ENCODE measurements at regions not wholly inside any gene's neighbourhood (a gene's known extent, or its start where the extent isn't known, plus 50 kb on each side); places are given as distances from the start of the nearest gene placed in this dataset.

DNA sequence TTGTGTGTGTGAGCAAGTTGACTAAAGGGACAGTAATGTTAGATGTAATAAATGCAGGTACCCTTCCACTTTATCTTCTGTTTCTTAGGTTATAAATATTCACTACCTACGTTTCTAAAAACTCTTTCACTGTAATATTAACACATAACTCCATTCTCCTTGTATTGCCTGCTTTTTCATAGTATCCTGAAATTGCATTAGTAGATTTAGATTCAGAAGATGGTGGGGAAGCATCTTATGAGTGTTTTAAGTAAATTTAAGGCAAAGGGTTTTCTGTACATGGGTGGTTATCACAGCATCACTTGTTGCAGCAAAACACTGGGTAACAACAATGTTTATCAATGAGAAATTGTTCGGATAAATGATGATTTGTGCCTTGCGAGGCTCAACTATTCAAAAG is 115.2 kb upstream of the VPREB1 start:
- intact Hi-C loops (cut with DNase I) = no loop called here
- Histone ChIP-seq H3K4me1 (no peaks in the 10 kb centered on the region), H3K27ac (no peak overlapping the region), H3K36me3 (no peaks in the 10 kb centered on the region), H3K27me3 (no peaks in the 10 kb centered on the region), H3K4me3 (no peak overlapping the region), H3K9me3 (no peaks in the 10 kb centered on the region)
- TF ChIP-seq, protein P1, sequence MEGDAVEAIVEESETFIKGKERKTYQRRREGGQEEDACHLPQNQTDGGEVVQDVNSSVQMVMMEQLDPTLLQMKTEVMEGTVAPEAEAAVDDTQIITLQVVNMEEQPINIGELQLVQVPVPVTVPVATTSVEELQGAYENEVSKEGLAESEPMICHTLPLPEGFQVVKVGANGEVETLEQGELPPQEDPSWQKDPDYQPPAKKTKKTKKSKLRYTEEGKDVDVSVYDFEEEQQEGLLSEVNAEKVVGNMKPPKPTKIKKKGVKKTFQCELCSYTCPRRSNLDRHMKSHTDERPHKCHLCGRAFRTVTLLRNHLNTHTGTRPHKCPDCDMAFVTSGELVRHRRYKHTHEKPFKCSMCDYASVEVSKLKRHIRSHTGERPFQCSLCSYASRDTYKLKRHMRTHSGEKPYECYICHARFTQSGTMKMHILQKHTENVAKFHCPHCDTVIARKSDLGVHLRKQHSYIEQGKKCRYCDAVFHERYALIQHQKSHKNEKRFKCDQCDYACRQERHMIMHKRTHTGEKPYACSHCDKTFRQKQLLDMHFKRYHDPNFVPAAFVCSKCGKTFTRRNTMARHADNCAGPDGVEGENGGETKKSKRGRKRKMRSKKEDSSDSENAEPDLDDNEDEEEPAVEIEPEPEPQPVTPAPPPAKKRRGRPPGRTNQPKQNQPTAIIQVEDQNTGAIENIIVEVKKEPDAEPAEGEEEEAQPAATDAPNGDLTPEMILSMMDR (IDR thresholded peaks at IDR 0.05) = no peak
- TF ChIP-seq POLR2A (IDR thresholded peaks at IDR 0.05) (no peak), POLR2AphosphoS5 (IDR thresholded peaks at IDR 0.05; ENCODE audit: insufficient read depth in 1 of 2, low read depth in 1 of 2) (no peak)
- DNase-seq (ENCODE audit: extremely low spot score in 2 of 2) = no peak

DNA sequence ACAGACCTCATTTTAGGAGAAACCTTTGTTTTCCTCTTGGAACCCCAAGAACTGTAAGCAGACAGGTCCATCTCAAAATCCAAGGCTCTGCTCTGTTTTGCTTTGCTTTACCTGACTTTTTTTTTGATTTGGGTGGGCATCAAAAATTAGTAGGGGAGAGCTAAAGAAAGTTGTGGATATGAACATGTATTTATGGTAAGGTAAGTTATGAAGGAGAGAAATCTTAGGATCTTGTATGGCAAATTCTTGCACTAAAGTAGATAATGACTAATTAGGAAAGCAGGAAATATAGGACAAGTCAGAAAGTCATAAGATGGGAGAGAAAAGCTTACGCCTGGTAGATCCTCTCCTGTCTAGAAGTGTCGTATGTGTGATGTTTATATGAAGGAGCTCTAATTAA is 116.1 kb upstream of the VPREB1 start:
- intact Hi-C loops (cut with DNase I) = no loop called here
- Histone ChIP-seq H3K27ac (no peak overlapping the region), H3K4me1 (no peaks in the 10 kb centered on the region), H3K9me3 (no peaks in the 10 kb centered on the region), H3K36me3 (no peaks in the 10 kb centered on the region), H3K27me3 (no peaks in the 10 kb centered on the region), H3K4me3 (no peak overlapping the region)
- TF ChIP-seq POLR2A (IDR thresholded peaks at IDR 0.05) = no peak
- no peak for TF ChIP-seq POLR2AphosphoS5 (IDR thresholded peaks at IDR 0.05; ENCODE audit: insufficient read depth in 1 of 2, low read depth in 1 of 2)
- TF ChIP-seq, protein P1 (IDR thresholded peaks at IDR 0.05) = no peak
- no peak for DNase-seq (ENCODE audit: extremely low spot score in 2 of 2)

DNA sequence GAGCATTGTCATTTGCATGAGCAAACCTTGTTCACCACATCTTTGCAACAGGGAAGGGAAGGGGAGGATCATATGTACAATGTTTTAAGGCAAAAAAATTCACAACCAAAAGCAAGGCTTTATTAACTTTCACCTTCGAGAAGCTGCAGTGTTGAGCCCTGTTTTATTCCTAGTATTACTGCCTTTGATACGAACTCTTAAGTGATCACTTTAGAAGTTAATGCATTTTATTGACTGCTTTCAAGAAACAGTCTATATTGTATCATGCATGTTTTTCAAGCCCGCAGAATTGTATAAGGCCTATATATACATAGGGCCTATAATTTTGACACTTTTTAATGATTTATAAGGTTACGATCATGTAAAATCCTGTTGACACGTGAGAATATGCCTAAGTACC is 117.5 kb upstream of the VPREB1 start:
- no peak for DNase-seq (ENCODE audit: extremely low spot score in 2 of 2)
- no peak for TF ChIP-seq POLR2A (IDR thresholded peaks at IDR 0.05)
- no peak for TF ChIP-seq POLR2AphosphoS5 (IDR thresholded peaks at IDR 0.05; ENCODE audit: insufficient read depth in 1 of 2, low read depth in 1 of 2)
- TF ChIP-seq, protein P1 (IDR thresholded peaks at IDR 0.05) = no peak
- H3K36me3 ChIP-seq = no peaks in the 10 kb centered on the region
- H3K27me3 ChIP-seq = no peaks in the 10 kb centered on the region
- intact Hi-C loops (cut with DNase I) = no loop called here
- H3K4me3 ChIP-seq = no peak overlapping the region
- no peak overlapping the region for H3K27ac ChIP-seq
- H3K4me1 ChIP-seq = no peaks in the 10 kb centered on the region
- no peaks in the 10 kb centered on the region for H3K9me3 ChIP-seq

DNA sequence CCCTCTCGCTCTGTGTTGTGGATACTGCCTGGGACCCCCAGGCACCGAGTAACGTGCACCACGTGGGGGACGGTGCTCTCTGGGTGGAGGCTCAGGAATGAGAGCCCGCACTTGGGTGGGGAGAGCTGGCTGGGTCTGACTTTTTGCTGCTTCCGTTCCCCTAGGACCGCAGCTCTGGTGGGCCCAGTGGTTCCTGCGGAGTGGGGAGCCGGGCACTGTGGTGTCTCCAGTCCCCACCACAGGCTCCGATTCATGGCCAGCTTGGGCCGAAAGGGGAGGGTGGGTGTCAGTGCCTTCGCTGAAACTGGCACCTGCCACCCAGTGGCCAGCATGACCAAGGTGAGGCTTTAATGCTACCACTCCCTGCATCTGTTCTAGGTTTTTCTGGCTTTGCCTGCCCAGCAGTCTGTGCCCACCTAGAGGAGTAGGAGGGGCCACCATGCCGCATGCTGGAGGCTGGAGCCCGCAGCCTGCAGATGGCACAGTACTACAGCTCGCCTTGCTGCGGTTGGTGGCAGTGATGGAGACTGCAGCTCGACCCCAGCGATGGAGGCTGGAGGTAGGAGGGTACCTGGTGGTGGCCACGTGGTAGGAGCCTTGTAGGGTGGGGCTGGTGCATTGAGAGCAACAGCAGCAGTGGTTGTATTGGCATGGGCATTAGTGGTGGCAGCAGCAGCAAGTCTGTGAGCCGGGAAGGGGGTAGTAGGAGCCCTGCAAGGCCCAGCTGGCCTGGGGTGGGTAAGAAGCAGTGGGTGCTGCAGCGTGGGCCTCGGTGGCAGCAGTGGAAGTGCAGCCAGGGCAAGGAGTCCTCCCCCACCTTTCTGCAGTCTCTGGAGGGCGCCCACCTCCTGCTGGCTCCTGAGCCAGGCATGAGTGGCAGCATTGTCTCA is 118.8 kb upstream of the VPREB1 start:
- Histone ChIP-seq H3K27ac (no peak overlapping the region), H3K4me3 (no peak overlapping the region), H3K27me3 (no peaks in the 10 kb centered on the region), H3K9me3 (no peaks in the 10 kb centered on the region), H3K4me1 (no peaks in the 10 kb centered on the region), H3K36me3 (no peaks in the 10 kb centered on the region)
- TF ChIP-seq, protein P1 (IDR thresholded peaks at IDR 0.05) = no peak
- TF ChIP-seq POLR2A (IDR thresholded peaks at IDR 0.05) (no peak), POLR2AphosphoS5 (IDR thresholded peaks at IDR 0.05; ENCODE audit: insufficient read depth in 1 of 2, low read depth in 1 of 2) (no peak)
- intact Hi-C loops (cut with DNase I) = no loop called here
- no peak for DNase-seq (ENCODE audit: extremely low spot score in 2 of 2)

DNA sequence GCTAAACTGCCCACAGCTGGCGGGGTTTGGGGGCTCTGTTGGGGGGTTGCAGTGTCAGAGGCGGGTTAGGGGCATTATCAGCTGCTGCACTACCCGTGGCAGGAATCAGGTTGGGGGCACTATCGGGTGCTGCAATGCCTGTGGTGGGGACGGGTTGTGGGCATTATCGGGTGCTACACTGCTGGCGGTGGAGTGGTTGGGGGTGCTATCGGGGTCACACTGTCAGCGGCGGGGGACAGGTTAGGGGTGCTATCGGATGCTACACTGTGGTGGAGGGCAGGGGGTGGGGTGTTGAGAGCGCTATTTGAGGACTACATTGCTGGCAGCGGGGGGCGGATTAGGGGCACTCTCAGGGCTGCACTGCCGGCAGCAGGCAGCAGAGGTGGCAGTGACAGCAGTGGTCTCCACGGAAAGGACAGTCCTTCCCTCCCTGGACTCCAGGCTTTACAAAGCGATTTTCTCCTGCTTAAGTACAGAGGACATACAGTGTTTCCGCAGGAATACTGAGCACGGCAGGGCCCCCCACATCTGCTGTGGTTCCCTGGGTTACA is 119.5 kb upstream of the VPREB1 start:
- TF ChIP-seq, protein P1 (IDR thresholded peaks at IDR 0.05) = no peak
- TF ChIP-seq POLR2A (IDR thresholded peaks at IDR 0.05) (no peak), POLR2AphosphoS5 (IDR thresholded peaks at IDR 0.05; ENCODE audit: insufficient read depth in 1 of 2, low read depth in 1 of 2) (no peak)
- intact Hi-C loops (cut with DNase I) = no loop called here
- Histone ChIP-seq H3K9me3 (no peaks in the 10 kb centered on the region), H3K36me3 (no peaks in the 10 kb centered on the region), H3K27me3 (no peaks in the 10 kb centered on the region), H3K27ac (no peak overlapping the region), H3K4me1 (no peaks in the 10 kb centered on the region), H3K4me3 (no peak overlapping the region)
- no peak for DNase-seq (ENCODE audit: extremely low spot score in 2 of 2)

Measured in vagina (tissue), 2 donors.